Choroid plexus epithelial cell (primary cell): ENCODE measurements at regions not wholly inside any gene's neighbourhood (a gene's known extent, or its start where the extent isn't known, plus 50 kb on each side); places are given as distances from the start of the nearest gene placed in this dataset.

Experiments used
- DNase-seq: peaks from one replicate; pipeline ENCODE4 v3.0.0-alpha.2; 2010; ENCODE audit warnings: low read depth
- H3K4me3 ChIP-seq: 2 replicates; pipeline ENCODE4 v1.5.1; 2011; ENCODE audit warnings: low read depth, mild to moderate bottlenecking, control low read depth, low read length, moderate library complexity
- CTCF ChIP-seq: conservative IDR thresholded peaks from 2 replicates; pipeline ENCODE4 v1.5.1; 2011; ENCODE audit warnings: low read depth, mild to moderate bottlenecking, control low read depth, inconsistent platforms, low read length, moderate library complexity

- no peak overlapping the region for H3K4me3 ChIP-seq
- DNase-seq: no peak
- no peak for TF ChIP-seq CTCF
Measured at GRCh38 chr1:56071351-56071750, 508.0 kb downstream of the PLPP3 start.

DNA sequence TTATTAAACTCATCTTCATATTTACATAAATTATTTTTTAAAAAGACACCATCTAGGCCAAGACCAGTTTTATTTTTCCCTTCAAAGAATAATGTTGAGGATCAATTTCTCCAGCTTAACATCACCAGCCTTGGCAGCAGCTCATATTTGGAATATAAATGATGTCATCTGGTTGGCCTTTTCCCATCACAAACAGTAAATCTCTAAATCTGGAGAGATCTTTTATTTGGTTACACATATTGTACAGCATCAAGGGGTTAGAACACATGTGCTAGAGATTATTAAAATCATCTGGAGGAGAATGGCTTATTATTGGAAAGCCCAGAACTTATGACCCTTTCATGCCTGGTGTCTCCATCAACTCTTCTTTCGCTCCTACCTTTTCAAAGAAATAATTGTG is 508.8 kb downstream of the PLPP3 start:
- no peak for TF ChIP-seq CTCF
- no peak overlapping the region for H3K4me3 ChIP-seq

DNA sequence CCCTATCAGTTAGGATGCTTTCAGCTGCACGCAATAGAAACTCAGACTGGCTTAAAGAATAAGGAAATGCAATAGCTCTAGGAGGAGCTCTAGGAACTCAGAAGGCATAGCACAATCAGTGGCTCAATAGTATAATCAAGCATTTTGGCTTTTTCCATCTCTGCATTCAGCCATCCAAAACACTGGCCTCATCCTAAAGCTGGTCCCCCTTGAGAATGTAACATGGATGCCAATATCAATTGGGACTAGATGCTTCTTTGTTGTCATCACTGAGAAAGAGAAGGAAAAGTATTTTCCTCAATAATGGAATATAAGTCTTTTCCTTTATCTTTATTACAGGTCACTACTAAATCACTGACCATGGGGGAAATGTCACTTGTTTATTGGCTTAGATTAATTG is 509.5 kb downstream of the PLPP3 start:
- no peak overlapping the region for H3K4me3 ChIP-seq
- no peak for TF ChIP-seq CTCF
- no peak for DNase-seq

More for the DNA sequence above, 508.8 kb downstream of the PLPP3 start:
- DNase-seq: no peak

DNA sequence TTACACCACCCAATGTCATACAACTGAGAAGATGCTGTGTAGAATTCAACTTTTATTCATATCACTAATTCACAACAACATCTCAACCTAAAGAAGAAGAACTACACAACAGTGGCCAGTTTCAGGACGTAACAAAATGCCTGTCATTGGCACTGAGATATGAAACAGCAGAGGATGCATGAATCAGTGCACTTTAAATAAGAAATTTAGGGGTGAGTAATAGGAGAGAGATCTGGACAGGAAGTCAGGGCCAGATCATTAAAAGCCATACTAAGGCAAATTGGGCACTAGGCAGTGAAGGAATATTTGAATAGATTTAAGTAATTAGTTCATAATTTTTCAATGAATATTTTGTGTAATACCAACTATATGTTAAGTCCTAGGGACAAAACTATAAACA is 510.5 kb downstream of the PLPP3 start:
- no peak for TF ChIP-seq CTCF
- no peak for DNase-seq

DNA sequence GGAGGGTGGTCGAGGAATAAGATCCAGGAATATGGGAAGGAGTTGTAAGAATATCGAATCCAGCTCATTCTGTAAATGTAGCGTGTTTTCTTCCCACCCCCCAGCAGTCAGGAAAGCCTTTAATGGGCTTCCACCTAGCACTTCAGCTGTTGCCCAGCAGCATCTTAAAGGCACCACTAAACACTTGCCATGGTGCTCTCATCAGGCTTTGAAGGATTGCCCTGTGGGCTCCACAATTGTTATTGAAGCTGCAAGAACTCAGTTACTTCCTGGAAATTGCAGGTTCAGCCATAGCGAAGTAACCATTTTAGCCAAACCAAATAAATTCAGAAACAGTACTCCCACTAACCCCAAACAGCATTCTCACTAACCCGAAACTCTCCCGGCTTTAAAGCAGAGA is 511.2 kb downstream of the PLPP3 start:
- DNase-seq: no peak

More for the DNA sequence above, 510.5 kb downstream of the PLPP3 start:
- no peak overlapping the region for H3K4me3 ChIP-seq

GRCh38 chr1:56065729-56066128 is 513.6 kb downstream of the PLPP3 start:
- no peak overlapping the region for H3K4me3 ChIP-seq
- TF ChIP-seq CTCF: no peak
- peak; percentile 41 for DNase-seq

More for the DNA sequence above, 511.2 kb downstream of the PLPP3 start:
- no peak overlapping the region for H3K4me3 ChIP-seq
- no peak for TF ChIP-seq CTCF

- TF ChIP-seq CTCF: no peak
- no peak overlapping the region for H3K4me3 ChIP-seq
- DNase-seq: peak; percentile 62
Measured at GRCh38 chr1:56064705-56065104, 514.7 kb downstream of the PLPP3 start.
